ENCODE measurements at regions not wholly inside any gene's neighbourhood (a gene's known extent, or its start where the extent isn't known, plus 50 kb on each side); places are given as distances from the start of the nearest gene placed in this dataset.

DNA sequence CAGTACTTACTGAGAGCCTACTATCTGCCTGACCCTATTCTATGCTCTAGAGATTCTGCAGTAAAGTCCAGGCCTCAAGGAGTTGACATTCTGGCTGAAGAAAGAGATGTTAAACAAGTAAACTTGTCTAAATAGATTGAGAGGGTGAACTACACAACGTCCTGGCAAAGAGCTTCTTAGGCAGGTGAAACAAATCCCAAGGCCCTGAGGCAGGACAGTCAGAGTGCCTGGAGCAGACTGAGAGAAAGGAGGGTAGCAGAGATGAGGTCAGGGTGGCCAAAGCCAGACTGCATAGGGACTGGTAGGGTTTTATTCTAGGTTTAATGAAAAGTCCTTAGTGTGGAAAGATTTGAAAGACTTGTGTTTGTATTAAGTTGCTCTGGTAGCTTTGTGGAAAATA is 84.5 kb upstream of the ATP11B start:
- ChIA-PET POLR2A (ENCODE audit: low non-redundant PET) (interaction anchor here (0.5 kb wide), 1 partner anchor 10 kb away, joined by 11 read pairs; no protein-coding TSS in a partner anchor), CTCF (no interaction called here)
- no TSS peak for BruUV-seq (replicated peaks)
- H3K9me3 ChIP-seq (ENCODE audit: low read depth, low read length, poor library complexity, severe bottlenecking): no peaks in the 10 kb centered on the region
- DNase-seq (ENCODE audit: low spot score): no peak
- H3K27me3 ChIP-seq (replicated peaks; ENCODE audit: insufficient read depth, low read depth, low read length, poor library complexity): peaks cover 21% of the 10 kb centered on the region
- H3K27ac ChIP-seq (ENCODE audit: low read depth, low read length, poor library complexity, severe bottlenecking): no peak overlapping the region
- H3K4me3 ChIP-seq (ENCODE audit: low read depth, low read length, poor library complexity, severe bottlenecking): no peak overlapping the region
- intact Hi-C loops (cut with micrococcal nuclease; ENCODE audit: unreplicated experiment): no loop called here
- H3K4me1 ChIP-seq (ENCODE audit: insufficient read depth, low read length, poor library complexity, severe bottlenecking): no peaks in the 10 kb centered on the region
- no peaks in the 10 kb centered on the region for H3K36me3 ChIP-seq (ENCODE audit: insufficient read depth, low read length, poor library complexity, severe bottlenecking)
- TF ChIP-seq EZH2 (IDR thresholded peaks at IDR 0.05; ENCODE audit: borderline replicate concordance, low read depth, low read length, poor library complexity, severe bottlenecking): no peak
- TF ChIP-seq, protein P1, sequence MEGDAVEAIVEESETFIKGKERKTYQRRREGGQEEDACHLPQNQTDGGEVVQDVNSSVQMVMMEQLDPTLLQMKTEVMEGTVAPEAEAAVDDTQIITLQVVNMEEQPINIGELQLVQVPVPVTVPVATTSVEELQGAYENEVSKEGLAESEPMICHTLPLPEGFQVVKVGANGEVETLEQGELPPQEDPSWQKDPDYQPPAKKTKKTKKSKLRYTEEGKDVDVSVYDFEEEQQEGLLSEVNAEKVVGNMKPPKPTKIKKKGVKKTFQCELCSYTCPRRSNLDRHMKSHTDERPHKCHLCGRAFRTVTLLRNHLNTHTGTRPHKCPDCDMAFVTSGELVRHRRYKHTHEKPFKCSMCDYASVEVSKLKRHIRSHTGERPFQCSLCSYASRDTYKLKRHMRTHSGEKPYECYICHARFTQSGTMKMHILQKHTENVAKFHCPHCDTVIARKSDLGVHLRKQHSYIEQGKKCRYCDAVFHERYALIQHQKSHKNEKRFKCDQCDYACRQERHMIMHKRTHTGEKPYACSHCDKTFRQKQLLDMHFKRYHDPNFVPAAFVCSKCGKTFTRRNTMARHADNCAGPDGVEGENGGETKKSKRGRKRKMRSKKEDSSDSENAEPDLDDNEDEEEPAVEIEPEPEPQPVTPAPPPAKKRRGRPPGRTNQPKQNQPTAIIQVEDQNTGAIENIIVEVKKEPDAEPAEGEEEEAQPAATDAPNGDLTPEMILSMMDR (conservative IDR thresholded peaks at IDR 0.05; ENCODE audit: low read depth, low read length): no peak

- H3K27ac ChIP-seq (ENCODE audit: low read depth, low read length, poor library complexity, severe bottlenecking): no peak overlapping the region
- POLR2A ChIA-PET (ENCODE audit: low non-redundant PET): interaction anchor here (0.5 kb wide), 1 partner anchor 11 kb away, joined by 11 read pairs; no protein-coding TSS in a partner anchor
- H3K9me3 ChIP-seq (ENCODE audit: low read depth, low read length, poor library complexity, severe bottlenecking): no peaks in the 10 kb centered on the region
- no TSS peak for BruUV-seq (replicated peaks)
- intact Hi-C loops (cut with micrococcal nuclease; ENCODE audit: unreplicated experiment): no loop called here
- TF ChIP-seq, protein P1 (conservative IDR thresholded peaks at IDR 0.05; ENCODE audit: low read depth, low read length): no peak
- no peak for TF ChIP-seq EZH2 (IDR thresholded peaks at IDR 0.05; ENCODE audit: borderline replicate concordance, low read depth, low read length, poor library complexity, severe bottlenecking)
- peaks cover 18% of the 10 kb centered on the region for H3K27me3 ChIP-seq (replicated peaks; ENCODE audit: insufficient read depth, low read depth, low read length, poor library complexity)
- no peaks in the 10 kb centered on the region for H3K36me3 ChIP-seq (ENCODE audit: insufficient read depth, low read length, poor library complexity, severe bottlenecking)
- DNase-seq (ENCODE audit: low spot score): no peak
- no peaks in the 10 kb centered on the region for H3K4me1 ChIP-seq (ENCODE audit: insufficient read depth, low read length, poor library complexity, severe bottlenecking)
- H3K4me3 ChIP-seq (ENCODE audit: low read depth, low read length, poor library complexity, severe bottlenecking): no peak overlapping the region
- CTCF ChIA-PET: no interaction called here
Measured at GRCh38 chr3:182709306-182709705, 84.0 kb upstream of the ATP11B start.

GRCh38 chr3:182710557-182711157 is 82.6 kb upstream of the ATP11B start:
- peak; percentile 53 for DNase-seq (ENCODE audit: low spot score)
- POLR2A ChIA-PET (ENCODE audit: low non-redundant PET): no interaction called here
- no peaks in the 10 kb centered on the region for H3K36me3 ChIP-seq (ENCODE audit: insufficient read depth, low read length, poor library complexity, severe bottlenecking)
- peaks cover 9% of the 10 kb centered on the region for H3K27me3 ChIP-seq (replicated peaks; ENCODE audit: insufficient read depth, low read depth, low read length, poor library complexity)
- no peaks in the 10 kb centered on the region for H3K4me1 ChIP-seq (ENCODE audit: insufficient read depth, low read length, poor library complexity, severe bottlenecking)
- no peak overlapping the region for H3K4me3 ChIP-seq (ENCODE audit: low read depth, low read length, poor library complexity, severe bottlenecking)
- CTCF ChIA-PET: interaction anchor here (0.9 kb wide), 1 partner anchor 215 kb away, joined by 7 read pairs; no protein-coding TSS in a partner anchor
- H3K27ac ChIP-seq (ENCODE audit: low read depth, low read length, poor library complexity, severe bottlenecking): no peak overlapping the region
- no peaks in the 10 kb centered on the region for H3K9me3 ChIP-seq (ENCODE audit: low read depth, low read length, poor library complexity, severe bottlenecking)
- BruUV-seq (replicated peaks): no TSS peak
- intact Hi-C loops (cut with micrococcal nuclease; ENCODE audit: unreplicated experiment): loop anchor here (5.0 to 10.0 kb wide), 4 partner anchors 194 to 677 kb away; no protein-coding TSS in a partner anchor
- TF ChIP-seq, protein P1 (conservative IDR thresholded peaks at IDR 0.05; ENCODE audit: low read depth, low read length): peak; percentile 79
- TF ChIP-seq EZH2 (IDR thresholded peaks at IDR 0.05; ENCODE audit: borderline replicate concordance, low read depth, low read length, poor library complexity, severe bottlenecking): no peak
